Spleen (tissue), 7 donors: ENCODE measurements at regions not wholly inside any gene's neighbourhood (a gene's known extent, or its start where the extent isn't known, plus 50 kb on each side); places are given as distances from the start of the nearest gene placed in this dataset.

Experiments used
- CTCF ChIP-seq, 11 experiments: fragments of 200-600 bp in 7 of 11; fragments of 450-650 bp in 4 of 11; sonication (generic) in 4 of 11; IDR thresholded peaks in 8 of 11; conservative IDR thresholded peaks in 3 of 11; 1 replicate in 7 of 11; 2 replicates in 4 of 11; pipeline versions ENCODE4 v1.4.0 to v1.8.0; 2016 to 2021; ENCODE audit warnings: antibody characterized with exemption in 11 of 11, inconsistent platforms in 4 of 11, mild to moderate bottlenecking in 1 of 11
- POLR2A ChIP-seq, 3 donors: fragments of 450-650 bp; IDR thresholded peaks; one replicate each; pipeline ENCODE4 v1.5.1; 2017; ENCODE audit warnings: antibody characterized with exemption in 3 of 3, mild to moderate bottlenecking in 1 of 3
- donor health status: DM: no; HTN: no; CAD: no; lungs with moderate emphysema.
- donor health status: DM: no; HTN: no; CAD: no.
- donor health status: DM: no; HTN: no; CAD: no.

GRCh38 chrX:40237731-40238178 lies 140.0 kb upstream of the BCOR start:
- TF ChIP-seq POLR2A (IDR thresholded peaks at IDR 0.05) (no peak), CTCF (IDR thresholded peaks at IDR 0.05 in 8 of 11, conservative IDR thresholded peaks at IDR 0.05 in 3 of 11) (no peak)
